CD4-positive, alpha-beta T cell treated with Interleukin-15 for 4 hours (primary cell): ENCODE measurements at regions not wholly inside any gene's neighbourhood (a gene's known extent, or its start where the extent isn't known, plus 50 kb on each side); places are given as distances from the start of the nearest gene placed in this dataset.

Source experiments
- DNase-seq: peaks from one replicate; pipeline ENCODE4 v3.0.0-alpha.2; 2020; ENCODE audit warnings: low spot score

DNA sequence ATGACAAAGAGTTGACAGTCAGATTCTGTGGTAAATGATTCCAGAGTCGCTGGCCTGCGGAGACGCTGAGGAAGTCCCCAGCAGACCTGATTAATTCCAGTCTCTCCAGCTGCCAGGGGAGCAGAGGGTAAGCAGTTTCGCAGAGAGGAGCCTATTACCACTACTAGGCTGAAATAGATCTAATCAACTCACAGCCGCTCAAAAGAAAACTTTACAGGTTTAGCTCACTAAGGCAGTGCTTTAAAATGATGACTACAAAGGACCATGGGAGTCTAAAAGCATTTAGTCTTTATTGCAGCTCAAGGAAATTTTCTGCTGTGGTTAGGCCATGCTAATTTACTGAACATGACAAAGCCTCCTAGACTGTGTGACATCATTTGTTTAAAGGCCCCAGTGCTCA lies 445.6 kb upstream of the POU3F3 start:
- no peak for DNase-seq

DNA sequence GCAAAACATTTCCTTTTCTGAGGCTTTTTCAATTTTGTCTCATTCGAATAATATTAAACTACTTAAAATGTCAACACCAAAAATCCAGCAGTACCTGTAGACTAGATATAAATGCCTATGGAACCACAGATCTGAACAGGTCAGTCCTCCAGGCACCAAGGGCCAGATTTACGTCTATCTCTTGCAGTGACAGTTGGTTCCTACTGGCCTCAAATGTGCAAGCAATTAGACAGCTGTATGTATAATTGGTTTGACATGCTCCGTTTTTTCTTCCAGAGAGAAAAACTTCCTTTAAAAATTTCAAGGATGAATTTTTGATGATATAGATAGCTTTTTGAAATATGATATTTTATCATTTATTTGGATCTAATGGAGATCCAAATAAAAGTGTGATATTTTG lies 443.8 kb upstream of the POU3F3 start:
- no peak for DNase-seq

DNA sequence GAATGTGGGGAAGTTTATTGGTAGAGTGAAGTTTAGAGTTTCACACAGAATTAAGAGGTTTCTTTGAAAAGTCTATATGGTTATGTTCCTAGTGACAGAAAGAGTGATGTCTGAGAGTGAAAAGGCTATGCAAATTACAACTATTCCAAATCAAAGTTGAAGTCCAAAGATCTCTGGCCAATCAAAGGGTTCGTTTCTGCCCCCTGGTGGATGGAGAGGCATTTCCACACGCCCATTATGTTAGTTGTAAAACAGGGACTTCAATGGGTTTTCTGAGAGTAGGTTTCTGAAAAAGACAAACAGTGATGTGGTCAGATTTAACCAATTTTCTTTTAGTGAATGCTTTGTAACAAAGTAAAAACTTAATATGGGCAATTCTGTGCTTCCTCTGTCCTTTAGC lies 441.5 kb upstream of the POU3F3 start:
- DNase-seq, result no peak

DNA sequence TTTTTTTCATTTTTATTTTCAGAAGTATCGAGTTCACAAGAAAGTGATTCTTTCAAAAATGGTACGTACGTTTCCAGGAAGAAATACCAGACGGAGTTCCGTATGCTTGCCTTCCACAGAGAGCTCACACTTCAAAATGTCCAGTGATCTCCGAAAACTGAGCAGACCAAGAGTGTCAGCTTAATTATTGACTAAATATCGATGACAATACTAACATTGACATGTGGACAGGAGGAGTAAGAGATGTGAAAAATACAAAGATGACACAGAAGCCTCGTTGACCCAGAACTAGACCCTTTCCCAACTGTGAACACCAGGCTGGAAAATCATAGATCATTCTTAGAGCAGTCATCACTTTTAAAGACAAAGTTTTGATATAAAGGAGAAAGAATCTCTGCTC lies 440.0 kb upstream of the POU3F3 start:
- DNase-seq, result no peak

DNA sequence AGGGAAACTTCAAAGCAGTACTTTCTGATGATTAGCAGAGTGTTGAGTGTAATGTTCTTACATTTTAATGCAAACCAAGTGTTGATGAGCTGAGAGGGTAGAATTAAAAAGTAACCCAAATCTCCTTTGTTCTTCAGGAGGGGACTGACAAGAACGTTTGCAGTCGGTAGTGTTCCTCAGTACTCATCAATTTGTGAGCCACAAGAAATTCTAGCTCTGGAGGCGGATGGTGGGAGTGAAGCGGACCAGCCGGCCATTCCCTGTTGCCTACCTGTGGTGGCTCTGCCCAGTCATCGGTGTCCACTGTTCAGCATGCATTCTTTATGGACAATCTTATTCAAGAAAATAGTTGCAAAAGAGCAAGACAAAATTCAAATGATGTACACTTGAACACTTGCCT lies 438.6 kb upstream of the POU3F3 start:
- no peak for DNase-seq

DNA sequence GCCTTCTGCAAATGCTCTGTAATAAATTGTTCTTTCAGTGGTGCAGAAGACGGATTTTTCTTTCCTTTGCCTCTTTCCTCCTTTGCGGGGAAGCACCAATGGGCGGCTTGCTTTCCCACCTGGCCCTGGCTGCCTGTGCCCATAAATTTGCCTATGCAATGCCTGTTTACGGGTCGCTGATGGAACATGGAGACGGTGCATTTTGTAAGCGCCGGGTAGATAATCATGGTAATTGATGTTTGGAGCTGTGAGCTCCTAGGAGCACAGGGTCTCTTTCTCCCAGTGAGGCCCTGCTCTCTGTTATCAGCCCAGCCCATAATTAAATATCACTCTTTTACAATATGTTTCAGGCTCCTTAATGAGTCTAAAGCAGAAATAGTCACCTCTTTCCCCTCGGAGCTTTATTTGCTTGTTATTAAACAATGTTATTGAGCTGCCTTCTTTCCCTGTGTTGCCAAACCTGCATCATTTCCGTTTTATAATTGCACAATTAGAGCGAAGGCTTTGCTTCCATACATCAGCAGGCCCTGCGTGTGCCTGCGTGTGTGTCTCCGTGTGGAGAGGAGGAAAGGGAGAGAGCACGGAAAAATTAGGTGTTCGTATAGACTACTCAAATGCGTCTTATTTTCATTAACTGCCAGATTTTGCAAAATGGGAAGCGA lies 437.4 kb upstream of the POU3F3 start:
- DNase-seq, result no peak

DNA sequence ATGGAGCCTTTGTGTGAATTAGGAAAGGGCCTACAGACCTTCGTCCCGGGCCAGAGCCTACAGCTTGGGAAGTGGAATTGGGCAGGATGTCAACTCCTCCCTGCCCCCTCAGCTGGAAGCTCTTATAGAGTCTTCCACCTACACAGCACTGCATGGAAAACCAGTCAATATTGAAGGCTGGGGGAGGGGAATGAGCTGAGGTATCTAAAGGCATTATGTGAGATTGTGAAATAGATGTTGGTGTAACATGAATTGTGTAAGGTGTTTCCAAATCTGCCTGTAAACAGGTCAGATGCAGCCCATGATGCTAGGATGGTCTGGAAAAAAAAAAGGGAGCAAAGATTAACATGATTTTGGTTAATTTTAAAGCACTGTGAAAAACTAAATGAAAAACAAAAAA lies 433.5 kb upstream of the POU3F3 start:
- no peak for DNase-seq

DNA sequence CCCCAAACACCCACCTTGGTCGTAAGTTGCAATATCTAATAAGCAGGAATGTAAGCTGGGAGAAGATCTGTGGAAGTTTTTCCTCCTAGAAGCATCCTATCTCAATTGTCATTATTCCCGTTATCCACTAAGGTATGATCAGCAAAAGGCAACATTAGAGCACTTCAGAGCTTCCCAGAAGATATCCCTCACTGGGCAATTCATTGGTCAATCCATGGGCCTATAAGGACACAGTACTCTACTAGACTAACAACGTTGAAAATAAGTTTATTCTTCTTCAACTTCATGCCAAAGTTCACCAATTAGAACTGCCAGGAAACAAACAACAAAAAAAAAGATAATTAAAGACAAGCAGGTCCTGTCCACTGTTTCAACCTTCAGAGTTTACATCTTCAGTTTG lies 433.0 kb upstream of the POU3F3 start:
- DNase-seq, result no peak

DNA sequence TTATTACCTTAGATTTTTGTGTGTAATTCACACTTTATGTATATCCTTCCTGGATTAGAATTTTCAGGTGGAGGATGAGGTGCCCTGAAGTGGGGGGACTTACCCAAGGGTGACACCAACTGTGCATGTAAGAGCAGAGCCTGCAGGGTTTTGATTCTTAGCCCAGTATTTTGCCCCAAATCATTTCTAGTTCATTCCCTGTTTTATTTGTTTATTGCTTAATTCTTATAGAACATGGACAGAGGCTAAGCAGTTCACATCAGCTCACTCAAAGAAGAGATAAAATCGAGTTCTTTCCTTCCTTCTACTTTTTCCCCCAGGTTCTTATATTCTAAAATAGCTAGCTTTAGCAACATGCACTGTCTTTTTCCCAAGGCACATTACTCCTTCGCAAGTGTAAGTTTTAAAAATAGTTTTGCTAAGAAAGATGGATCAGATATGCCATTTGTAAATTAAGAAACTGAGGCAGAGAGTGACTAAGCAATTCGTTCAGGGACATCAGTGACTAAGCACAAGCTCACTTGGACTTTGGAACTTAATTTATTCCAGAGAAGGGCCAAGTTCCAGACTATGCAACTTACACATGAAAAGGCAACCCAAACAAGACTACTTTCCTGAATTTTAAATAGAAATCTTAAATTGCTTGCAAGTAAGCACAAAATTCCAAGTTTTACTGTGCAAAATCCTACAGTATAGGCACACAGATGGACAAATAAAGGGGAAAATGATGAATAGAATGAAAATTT lies 427.9 kb upstream of the POU3F3 start:
- DNase-seq, result no peak

DNA sequence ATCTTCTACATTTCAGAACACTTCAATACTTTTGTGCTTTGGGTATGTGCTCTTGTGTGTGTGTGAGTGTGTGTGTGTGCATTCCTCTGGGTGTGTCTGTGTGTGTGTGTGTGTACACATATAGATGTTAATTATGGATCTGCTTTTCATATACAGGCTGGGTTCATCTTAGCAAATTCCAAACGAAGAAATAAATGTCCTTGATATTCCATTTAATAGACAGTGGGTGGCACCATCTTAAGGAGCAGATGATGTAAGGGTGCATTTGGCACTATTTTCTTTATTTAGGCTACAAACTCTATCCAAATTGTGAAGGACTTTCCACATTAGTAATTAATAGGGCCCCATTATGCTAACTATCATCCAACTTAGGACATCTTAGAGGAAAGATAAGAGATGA lies 425.8 kb upstream of the POU3F3 start:
- no peak for DNase-seq

DNA sequence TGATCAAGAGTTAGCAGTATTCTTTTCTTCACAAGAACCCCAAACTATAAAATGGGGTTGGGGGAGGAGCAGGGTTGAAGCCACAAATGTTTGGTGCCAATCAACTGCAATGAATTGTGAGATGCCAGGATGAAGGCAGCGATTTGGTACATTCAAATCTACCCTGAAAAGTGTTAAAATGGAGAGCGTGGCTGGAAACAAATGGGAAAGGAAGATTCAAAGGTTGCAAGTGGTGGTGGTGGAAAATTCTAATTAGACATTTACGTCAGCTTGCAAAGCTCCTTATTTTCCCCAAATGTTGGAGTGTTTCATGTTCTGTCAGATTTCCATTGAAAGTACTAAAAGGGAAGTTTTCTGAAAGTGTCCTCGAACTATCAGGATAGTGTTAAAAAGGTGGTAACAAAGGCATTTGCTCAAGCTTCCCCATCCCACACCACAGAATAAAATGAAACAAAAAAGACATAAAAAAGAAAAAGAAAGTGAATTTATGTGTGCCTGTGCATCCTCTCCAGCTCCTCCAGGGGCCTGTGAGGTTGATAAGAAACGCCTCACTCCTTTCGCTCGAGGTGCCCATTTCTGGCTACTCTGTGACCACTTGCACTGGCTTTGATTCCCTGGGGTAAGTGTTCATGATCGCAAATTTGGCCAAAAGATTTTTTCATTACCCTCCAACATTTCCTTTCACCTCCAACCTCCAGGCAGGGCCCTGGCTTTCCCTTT lies 424.1 kb upstream of the POU3F3 start:
- no peak for DNase-seq

DNA sequence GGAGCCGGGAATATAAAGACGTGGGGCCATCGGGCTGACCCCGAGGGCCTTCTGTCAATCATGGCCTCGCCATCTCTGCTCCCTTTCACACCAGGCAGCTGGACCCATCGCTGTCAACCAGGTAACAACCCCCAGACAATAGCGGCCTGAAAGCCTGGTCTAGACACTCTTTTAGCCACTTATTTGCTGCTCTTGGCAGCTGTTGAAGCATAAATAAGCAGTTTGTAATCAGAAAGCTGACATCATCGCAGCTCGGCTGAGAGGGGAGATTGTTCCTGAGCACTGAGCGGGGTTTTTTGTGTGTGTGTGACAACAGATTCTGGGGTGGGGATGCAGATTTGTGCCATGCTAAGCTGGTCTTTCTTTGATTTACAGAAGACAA lies 423.6 kb upstream of the POU3F3 start:
- DNase-seq, result no peak

DNA sequence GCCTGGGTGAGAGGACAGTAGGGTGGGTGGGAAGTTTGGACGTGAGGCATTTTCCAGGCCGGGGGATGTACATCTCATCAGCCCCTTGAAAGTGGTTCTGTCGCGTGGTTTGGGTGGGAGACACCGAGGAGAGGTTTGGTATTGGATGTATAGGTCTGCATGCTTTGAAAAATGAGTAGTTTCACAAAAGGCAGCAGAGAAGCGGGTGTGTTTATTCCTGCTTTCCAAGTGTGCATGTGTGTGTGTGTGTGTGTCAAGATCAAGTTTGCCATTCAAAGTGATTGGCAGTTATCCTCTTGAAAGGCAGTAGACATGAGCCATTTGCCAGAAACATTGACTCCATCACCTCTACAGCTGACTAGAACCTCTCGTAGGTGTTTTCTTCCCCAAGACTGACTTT lies 423.1 kb upstream of the POU3F3 start:
- no peak for DNase-seq

DNA sequence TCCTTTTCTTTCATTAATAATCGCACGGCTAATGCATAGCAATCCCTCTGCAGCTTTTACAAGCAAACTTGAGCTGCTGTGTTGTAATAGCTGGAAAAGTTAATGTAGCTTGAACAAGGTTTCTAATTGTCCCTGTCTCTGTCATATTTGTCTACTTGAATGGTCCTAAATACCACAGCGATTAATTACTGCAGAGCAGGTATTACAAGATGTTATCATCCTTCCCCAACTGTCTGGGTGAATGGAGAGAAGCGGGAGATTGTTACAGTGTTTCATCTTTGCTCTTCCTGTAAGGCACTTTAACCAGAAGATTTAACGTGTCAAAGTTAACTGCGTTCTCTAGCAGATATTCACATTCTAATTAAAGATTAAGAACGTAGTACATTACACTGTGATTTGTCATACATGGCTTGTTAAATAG lies 422.2 kb upstream of the POU3F3 start:
- no peak for DNase-seq

DNA sequence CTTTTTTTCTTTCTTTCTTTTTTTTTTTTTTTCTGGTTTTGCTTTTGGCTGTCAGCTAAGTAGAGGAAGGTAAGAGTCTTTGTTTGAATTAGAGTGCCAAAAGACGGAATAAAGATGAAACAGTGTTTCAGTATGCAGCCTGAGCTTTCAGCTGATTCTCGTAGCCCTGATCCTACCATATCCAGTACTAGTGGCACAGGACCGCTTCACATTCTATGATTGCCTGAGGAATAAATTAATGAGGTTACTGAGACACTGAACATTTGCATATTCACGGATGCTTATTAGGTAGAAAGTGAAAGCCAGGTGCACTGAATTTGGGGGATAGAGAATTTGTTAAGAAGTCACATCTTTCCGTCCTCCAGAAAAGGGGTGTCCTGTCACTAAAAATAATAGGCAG lies 421.5 kb upstream of the POU3F3 start:
- DNase-seq, result no peak

DNA sequence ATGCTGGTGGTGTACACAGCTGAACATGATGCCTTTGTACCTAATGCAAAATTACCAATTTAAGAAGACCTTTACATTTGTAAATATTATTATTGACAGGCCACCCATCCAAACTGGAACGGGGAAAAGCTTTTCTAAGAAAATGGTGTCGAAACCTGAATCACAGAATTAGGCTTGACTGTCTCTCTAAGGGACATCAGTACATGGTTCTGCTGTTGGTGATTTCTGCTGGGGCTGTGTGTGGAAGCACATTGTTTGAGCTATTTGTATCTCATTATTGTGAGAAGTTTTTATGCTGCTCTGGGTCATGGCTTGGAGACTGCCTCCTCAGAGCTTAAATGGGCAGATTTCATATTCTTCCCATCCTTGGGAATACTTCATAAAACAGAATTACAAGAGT lies 420.9 kb upstream of the POU3F3 start:
- no peak for DNase-seq

DNA sequence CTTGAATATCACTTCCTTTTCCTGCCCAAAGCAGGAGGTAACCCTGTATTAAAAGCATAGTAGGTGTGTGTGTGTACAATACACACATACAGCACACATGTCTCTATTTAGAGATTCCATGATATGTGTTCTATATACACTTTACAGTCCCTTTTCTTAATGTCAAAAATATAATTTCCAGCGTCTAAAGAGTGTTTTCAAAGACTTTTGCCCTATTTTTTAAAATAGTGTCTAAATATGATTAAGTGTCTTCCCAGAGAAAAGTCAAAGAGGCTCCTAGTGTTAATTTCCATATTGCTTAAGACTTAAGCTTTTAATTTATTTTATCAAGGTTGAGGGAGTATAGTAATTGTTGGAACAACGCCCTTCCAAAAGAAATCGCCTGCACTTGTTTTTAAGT lies 420.3 kb upstream of the POU3F3 start:
- no peak for DNase-seq

DNA sequence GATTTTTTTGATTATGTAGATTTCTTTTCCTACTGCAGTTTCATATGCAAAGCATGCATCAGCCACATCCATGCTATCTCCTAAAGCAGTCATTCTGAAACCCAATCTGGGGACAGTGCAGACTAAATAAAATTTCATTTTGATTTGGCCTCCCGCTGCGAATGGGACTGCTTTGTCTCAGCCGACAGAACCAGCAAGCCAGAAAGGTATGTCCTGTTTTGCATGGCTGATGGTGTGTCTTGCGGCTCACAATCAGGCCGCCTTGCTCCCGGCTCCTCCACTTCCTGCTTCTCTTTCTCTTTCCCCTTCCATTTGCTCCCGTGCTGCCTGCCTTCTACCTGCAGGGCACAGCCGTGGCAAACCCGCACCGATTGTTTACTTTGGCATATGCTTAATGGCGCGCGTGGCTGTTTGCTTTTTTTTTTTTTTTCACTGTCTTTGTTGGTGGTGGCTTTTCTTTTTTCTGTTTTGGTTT lies 419.6 kb upstream of the POU3F3 start:
- no peak for DNase-seq

DNA sequence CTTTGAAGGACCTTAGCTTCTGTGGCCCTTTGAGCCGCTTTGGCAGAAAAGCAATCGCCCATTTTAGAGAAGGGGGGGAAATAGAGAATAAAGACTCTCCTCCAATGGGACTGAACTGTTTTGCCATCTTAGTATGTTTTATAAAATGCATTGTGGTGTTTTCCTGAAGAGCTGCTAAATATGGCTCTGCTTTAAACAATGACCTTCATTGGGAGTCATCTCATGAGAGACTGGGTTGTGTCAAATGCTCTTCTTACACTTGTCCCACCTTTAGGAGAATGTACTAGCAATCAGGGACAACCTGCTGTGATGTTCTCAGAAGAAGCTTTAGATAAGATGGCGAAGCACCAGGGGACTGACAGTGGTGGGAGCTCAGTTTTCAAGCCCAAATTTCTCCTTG lies 418.9 kb upstream of the POU3F3 start:
- DNase-seq, result no peak

DNA sequence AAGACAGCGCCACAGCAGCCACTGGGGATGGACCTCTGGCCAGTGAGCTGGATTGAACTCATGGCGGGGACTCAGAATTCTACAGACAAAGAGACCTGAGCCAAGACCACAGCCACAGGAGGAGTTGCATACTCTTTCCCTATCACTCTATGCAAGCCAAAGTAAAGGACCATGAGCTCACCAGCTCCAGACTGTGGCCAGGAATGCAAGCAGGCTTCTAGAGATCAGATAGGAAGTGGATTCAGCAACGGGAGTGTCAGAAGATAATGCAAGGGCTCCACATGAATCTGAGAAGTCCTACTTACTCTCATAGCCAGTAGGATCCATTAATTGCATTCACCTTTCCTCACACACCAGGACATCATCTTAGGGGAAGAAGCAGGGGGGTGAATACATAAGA lies 415.4 kb upstream of the POU3F3 start:
- no peak for DNase-seq

DNA sequence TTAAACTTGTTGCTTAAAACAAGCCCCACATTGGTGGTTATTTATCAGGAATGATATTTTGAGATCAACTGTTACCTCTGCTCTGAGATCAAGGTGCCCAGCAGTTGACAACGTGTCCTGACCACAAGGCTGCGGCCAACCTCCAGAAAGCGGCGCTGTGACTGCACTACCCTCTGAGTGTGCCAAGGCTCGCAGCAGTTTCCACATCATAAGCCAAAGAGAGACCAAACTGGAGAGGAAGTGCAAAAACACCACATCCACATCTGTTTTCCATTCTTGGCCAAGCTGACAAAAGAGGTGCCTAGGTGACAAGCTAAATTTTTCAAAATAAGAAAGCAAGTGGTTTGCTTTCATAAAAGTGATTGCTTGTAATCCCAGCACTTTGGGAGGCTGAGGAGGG lies 410.8 kb upstream of the POU3F3 start:
- no peak for DNase-seq

DNA sequence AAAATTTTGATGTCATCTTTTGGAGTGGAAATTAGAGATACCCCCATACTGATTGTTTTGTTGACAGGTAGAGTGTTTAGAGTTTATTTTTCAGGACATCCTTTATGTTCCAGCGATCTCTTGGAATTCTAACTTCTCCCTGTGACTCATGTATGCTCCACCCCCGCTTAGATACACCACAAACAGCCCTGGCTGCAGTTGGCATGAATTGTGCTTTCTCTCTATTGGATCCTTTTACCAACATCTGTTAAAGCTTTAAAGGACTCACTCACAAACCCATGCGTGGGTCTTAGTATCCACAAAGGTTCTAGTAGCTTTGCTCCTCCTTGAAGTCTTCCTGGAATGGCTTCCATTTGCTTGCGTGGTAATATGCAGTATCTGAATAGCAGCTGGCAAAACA lies 409.5 kb upstream of the POU3F3 start:
- DNase-seq, result no peak

DNA sequence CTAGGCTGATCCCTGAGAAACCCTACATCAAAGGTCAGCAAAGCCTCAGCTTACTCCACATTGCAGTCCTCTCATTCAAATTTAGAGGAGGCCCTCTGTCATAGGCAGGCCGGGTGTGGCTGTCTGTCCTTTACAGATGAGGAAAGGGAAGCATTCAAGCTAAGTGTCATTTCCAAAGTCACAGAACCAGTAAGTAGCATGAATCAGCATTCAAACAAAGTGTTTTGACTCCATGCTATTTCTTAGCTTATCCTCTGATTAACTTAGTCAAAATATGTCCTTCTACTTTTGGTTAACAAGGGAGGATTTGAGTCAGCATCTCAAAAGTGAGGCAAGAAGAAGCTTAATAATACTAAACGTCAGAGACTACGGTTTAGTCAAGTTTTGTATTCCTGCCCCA lies 409.0 kb upstream of the POU3F3 start:
- DNase-seq, result no peak
